ENCODE measurements at regions not wholly inside any gene's neighbourhood (a gene's known extent, or its start where the extent isn't known, plus 50 kb on each side); places are given as distances from the start of the nearest gene placed in this dataset.
"Not testable (repeated sequence)": the region's sequence is repeated elsewhere in the genome, so short reads cannot be mapped to it uniquely, and the experiment has no call there.

- H3K27ac ChIP-seq, result no peak overlapping the region
- no peak for DNase-seq (ENCODE audit: low read depth, low spot score)
Observed at GRCh38 chr1:25134801-25135461, 97.4 kb downstream of the SYF2 start.

GRCh38 chr1:25134307-25134706, 98.0 kb downstream of the SYF2 start:
- DNase-seq (ENCODE audit: low read depth, low spot score), result no peak
- H3K27ac ChIP-seq, result no peak overlapping the region

- DNase-seq (ENCODE audit: low read depth, low spot score), result no peak
- H3K27ac ChIP-seq, result no peak overlapping the region
Observed at GRCh38 chr1:25131794-25132193, 100.5 kb downstream of the SYF2 start.

- H3K27ac ChIP-seq, result no peak overlapping the region
- DNase-seq (ENCODE audit: low read depth, low spot score), result no peak
Observed at GRCh38 chr1:25130895-25131294, 101.4 kb downstream of the SYF2 start.

GRCh38 chr1:25129380-25129779, 102.9 kb downstream of the SYF2 start:
- no peak for DNase-seq (ENCODE audit: low read depth, low spot score)

GRCh38 chr1:25128121-25128621, 104.1 kb downstream of the SYF2 start:
- no peak overlapping the region for H3K27ac ChIP-seq
- DNase-seq (ENCODE audit: low read depth, low spot score), result no peak

More at GRCh38 chr1:25129380-25129779, 102.9 kb downstream of the SYF2 start:
- no peak overlapping the region for H3K27ac ChIP-seq

- H3K27ac ChIP-seq, result no peak overlapping the region
- DNase-seq (ENCODE audit: low read depth, low spot score), result no peak
Observed at GRCh38 chr1:25126562-25126961, 105.7 kb downstream of the SYF2 start.

GRCh38 chr1:25123551-25123950, 108.8 kb downstream of the SYF2 start:
- H3K27ac ChIP-seq, result no peak overlapping the region
- no peak for DNase-seq (ENCODE audit: low read depth, low spot score)

GRCh38 chr1:25122747-25123146, 109.6 kb downstream of the SYF2 start:
- no peak for DNase-seq (ENCODE audit: low read depth, low spot score)

GRCh38 chr1:25120281-25120680, 112.0 kb downstream of the SYF2 start:
- H3K27ac ChIP-seq, result no peak overlapping the region
- DNase-seq (ENCODE audit: low read depth, low spot score), result no peak

More at GRCh38 chr1:25122747-25123146, 109.6 kb downstream of the SYF2 start:
- H3K27ac ChIP-seq, result no peak overlapping the region

- no peak overlapping the region for H3K27ac ChIP-seq
- DNase-seq (ENCODE audit: low read depth, low spot score), result no peak
Observed at GRCh38 chr1:25118546-25118945, 113.8 kb downstream of the SYF2 start.

GRCh38 chr1:25117233-25117823, 115.0 kb downstream of the SYF2 start:
- DNase-seq (ENCODE audit: low read depth, low spot score), result no peak
- no peak overlapping the region for H3K27ac ChIP-seq

GRCh38 chr1:25116832-25117231, 115.5 kb downstream of the SYF2 start:
- DNase-seq (ENCODE audit: low read depth, low spot score), result no peak
- no peak overlapping the region for H3K27ac ChIP-seq

GRCh38 chr1:25116117-25116516, 116.2 kb downstream of the SYF2 start:
- DNase-seq (ENCODE audit: low read depth, low spot score); H3K27ac ChIP-seq: not testable (repeated sequence)

- DNase-seq (ENCODE audit: low read depth, low spot score), result no peak
Observed at GRCh38 chr1:25113731-25114130, 118.6 kb downstream of the SYF2 start.

GRCh38 chr1:25113086-25113485, 119.2 kb downstream of the SYF2 start:
- no peak overlapping the region for H3K27ac ChIP-seq
- no peak for DNase-seq (ENCODE audit: low read depth, low spot score)

More at GRCh38 chr1:25113731-25114130, 118.6 kb downstream of the SYF2 start:
- no peak overlapping the region for H3K27ac ChIP-seq

GRCh38 chr1:25112400-25112799, 119.9 kb downstream of the SYF2 start:
- DNase-seq (ENCODE audit: low read depth, low spot score), result no peak
- no peak overlapping the region for H3K27ac ChIP-seq

- no peak overlapping the region for H3K27ac ChIP-seq
- no peak for DNase-seq (ENCODE audit: low read depth, low spot score)
Observed at GRCh38 chr1:25111706-25112105, 120.6 kb downstream of the SYF2 start.

GRCh38 chr1:25110485-25110884, 121.8 kb downstream of the SYF2 start:
- H3K27ac ChIP-seq, result no peak overlapping the region
- no peak for DNase-seq (ENCODE audit: low read depth, low spot score)

- H3K27ac ChIP-seq, result no peak overlapping the region
- DNase-seq (ENCODE audit: low read depth, low spot score), result no peak
Observed at GRCh38 chr1:25110036-25110435, 122.3 kb downstream of the SYF2 start.

GRCh38 chr1:25109531-25109951, 122.8 kb downstream of the SYF2 start:
- DNase-seq (ENCODE audit: low read depth, low spot score), result no peak
- no peak overlapping the region for H3K27ac ChIP-seq

- no peak overlapping the region for H3K27ac ChIP-seq
- DNase-seq (ENCODE audit: low read depth, low spot score), result no peak
Observed at GRCh38 chr1:25107643-25108010, 124.7 kb downstream of the SYF2 start.

Data from epithelial cell of prostate (primary cell).